ENCODE measurements at regions not wholly inside any gene's neighbourhood (a gene's known extent, or its start where the extent isn't known, plus 50 kb on each side); places are given as distances from the start of the nearest gene placed in this dataset.

GRCh38 chr2:180690611-180691010 lies 289.8 kb upstream of the UBE2E3 start:
- H3K36me3 Mint-ChIP-seq (ENCODE audit: insufficient read depth, unreplicated experiment), result no peaks in the 10 kb centered on the region
- no peak overlapping the region for H3K4me3 Mint-ChIP-seq (ENCODE audit: unreplicated experiment)
- no peak for DNase-seq (ENCODE audit: unreplicated experiment)
- CTCF ChIA-PET, result interaction anchor here (0.5 kb wide), 1 partner anchor 977 kb away, joined by 3 read pairs; no protein-coding TSS in a partner anchor
- no TSS peak for BruUV-seq (replicated peaks)
- H3K27ac Mint-ChIP-seq (ENCODE audit: low read depth, unreplicated experiment), result no peak overlapping the region
- POLR2A ChIA-PET, result no interaction called here
- peaks cover 5% of the 10 kb centered on the region for H3K4me1 Mint-ChIP-seq (ENCODE audit: insufficient read depth, unreplicated experiment)
- H3K9me3 Mint-ChIP-seq (ENCODE audit: unreplicated experiment), result no peaks in the 10 kb centered on the region
- no peak for TF ChIP-seq CTCF (IDR thresholded peaks at IDR 0.05; ENCODE audit: unreplicated experiment)
- no peaks in the 10 kb centered on the region for H3K27me3 Mint-ChIP-seq (ENCODE audit: insufficient read depth, unreplicated experiment)
- intact Hi-C loops (cut with micrococcal nuclease), result no loop called here

GRCh38 chr2:180682871-180683270 lies 297.5 kb upstream of the UBE2E3 start:
- no peak for TF ChIP-seq CTCF (IDR thresholded peaks at IDR 0.05; ENCODE audit: unreplicated experiment)
- POLR2A ChIA-PET, result interaction anchor here (1.0 kb wide), 1 partner anchor 297 kb away, joined by 3 read pairs; the partner anchor contains the start of gene UBE2E3
- H3K27me3 Mint-ChIP-seq (ENCODE audit: insufficient read depth, unreplicated experiment), result no peaks in the 10 kb centered on the region

GRCh38 chr2:180679693-180680092 lies 300.7 kb upstream of the UBE2E3 start:
- TF ChIP-seq CTCF (IDR thresholded peaks at IDR 0.05; ENCODE audit: unreplicated experiment), result no peak
- Mint-ChIP-seq H3K27me3 (ENCODE audit: insufficient read depth, unreplicated experiment) (no peaks in the 10 kb centered on the region), H3K4me3 (ENCODE audit: unreplicated experiment) (no peak overlapping the region), H3K27ac (ENCODE audit: low read depth, unreplicated experiment) (no peak overlapping the region), H3K36me3 (ENCODE audit: insufficient read depth, unreplicated experiment) (no peaks in the 10 kb centered on the region), H3K9me3 (ENCODE audit: unreplicated experiment) (no peaks in the 10 kb centered on the region), H3K4me1 (ENCODE audit: insufficient read depth, unreplicated experiment) (peaks cover 23% of the 10 kb centered on the region)
- POLR2A ChIA-PET, result interaction anchor here (1.4 to 1.9 kb wide), 3 partner anchors 9 to 28 kb away, joined by 8 to 13 read pairs (median 8); no protein-coding TSS in a partner anchor
- intact Hi-C loops (cut with micrococcal nuclease), result no loop called here
- CTCF ChIA-PET, result interaction anchor here (0.6 to 1.8 kb wide), 3 partner anchors 17 to 300 kb away, joined by 4 to 8 read pairs (median 5); partner anchors contain the start of gene UBE2E3
- DNase-seq (ENCODE audit: unreplicated experiment), result no peak
- no TSS peak for BruUV-seq (replicated peaks)

More at GRCh38 chr2:180682871-180683270, 297.5 kb upstream of the UBE2E3 start:
- H3K36me3 Mint-ChIP-seq (ENCODE audit: insufficient read depth, unreplicated experiment), result no peaks in the 10 kb centered on the region
- CTCF ChIA-PET, result no interaction called here
- no TSS peak for BruUV-seq (replicated peaks)
- DNase-seq (ENCODE audit: unreplicated experiment), result no peak
- no peak overlapping the region for H3K4me3 Mint-ChIP-seq (ENCODE audit: unreplicated experiment)
- no peak overlapping the region for H3K27ac Mint-ChIP-seq (ENCODE audit: low read depth, unreplicated experiment)
- H3K4me1 Mint-ChIP-seq (ENCODE audit: insufficient read depth, unreplicated experiment), result peaks cover 7% of the 10 kb centered on the region
- intact Hi-C loops (cut with micrococcal nuclease), result no loop called here
- H3K9me3 Mint-ChIP-seq (ENCODE audit: unreplicated experiment), result no peaks in the 10 kb centered on the region

- Mint-ChIP-seq H3K27ac (ENCODE audit: low read depth, unreplicated experiment) (peak overlapping the region; percentile 57), H3K27me3 (ENCODE audit: insufficient read depth, unreplicated experiment) (no peaks in the 10 kb centered on the region), H3K4me3 (ENCODE audit: unreplicated experiment) (no peak overlapping the region), H3K9me3 (ENCODE audit: unreplicated experiment) (no peaks in the 10 kb centered on the region), H3K4me1 (ENCODE audit: insufficient read depth, unreplicated experiment) (peaks cover 29% of the 10 kb centered on the region), H3K36me3 (ENCODE audit: insufficient read depth, unreplicated experiment) (no peaks in the 10 kb centered on the region)
- TF ChIP-seq CTCF (IDR thresholded peaks at IDR 0.05; ENCODE audit: unreplicated experiment), result no peak
- intact Hi-C loops (cut with micrococcal nuclease), result no loop called here
- ChIA-PET POLR2A (interaction anchor here (1.0 to 2.4 kb wide), 6 partner anchors 10 to 189 kb away, joined by 4 to 18 read pairs (median 8); no protein-coding TSS in a partner anchor), CTCF (interaction anchor here (0.6 to 2.9 kb wide), 3 partner anchors 16 to 301 kb away, joined by 3 to 13 read pairs (median 8); partner anchors contain the start of gene UBE2E3)
- no TSS peak for BruUV-seq (replicated peaks)
- no peak for DNase-seq (ENCODE audit: unreplicated experiment)
Observed at GRCh38 chr2:180678625-180678972, 301.8 kb upstream of the UBE2E3 start.
